K562 (cell line): ENCODE measurements at regions not wholly inside any gene's neighbourhood (a gene's known extent, or its start where the extent isn't known, plus 50 kb on each side); places are given as distances from the start of the nearest gene placed in this dataset.

ENCODE experiments used
- ATAC-seq: fragments of 200-7000 bp; cut with Tn5 transposase; 3 replicates; pipeline ENCODE4 v1.9.1; 2020; ENCODE audit warnings: moderate library complexity
- BruUV-seq: library from RNA; stranded (reverse); fragments of 400-500 nt; replicated peaks from 2 replicates; lab custom pipeline; 2021; lab: Mats Ljungman, UMichigan
- CTCF ChIA-PET: fragments of 300-600 bp; formaldehyde crosslinking; extraction: SDS; loops from one replicate; lab custom pipeline; 2021; ENCODE audit warnings: low intra/inter-chr PET ratio; lab: Yijun Ruan, JAX
- POLR2A ChIA-PET: fragments of 300-600, 350-650 bp; sonication (Branson Sonifier 250); formaldehyde crosslinking; extraction: SDS; loops from one replicate; lab custom pipeline; 2021; ENCODE audit warnings: antibody characterized with exemption, inconsistent platforms; lab: Yijun Ruan, JAX
- DNase-seq, 4 experiments: peaks; one replicate each; pipeline versions ENCODE4 v3.0.0 to v3.0.0-alpha.2; 2011 to 2018; ENCODE audit warnings: low spot score in 3 of 4, mixed read lengths in 3 of 4; ENCODE audit errors: extremely low read depth in 1 of 4
- FAIRE-seq: peaks from 2 replicates; lab custom pipeline; 2011; peaks lifted over from hg19 to GRCh38; lab: Jason Lieb, UNC
- H2AFZ ChIP-seq: 2 replicates; pipeline ENCODE4 v1.6.0; 2011; ENCODE audit warnings: low read depth, low read length, control low read depth, inconsistent platforms
- H3K27ac ChIP-seq: fragments of 200-600 bp; 3 replicates; pipeline ENCODE4 v1.8.0; 2011; ENCODE audit warnings: low read depth, mild to moderate bottlenecking, control low read depth, inconsistent platforms, low read length, moderate library complexity, mixed read lengths; ENCODE audit errors: extremely low read depth
- H3K27me3 ChIP-seq, 2 experiments: fragments of 300-600 bp in 1 of 2; 2 replicates in 1 of 2; 3 replicates in 1 of 2; pipeline versions ENCODE4 v1.6.0 to v1.8.0; 2011; ENCODE audit warnings: inconsistent platforms in 2 of 2, low read length in 2 of 2, mild to moderate bottlenecking in 1 of 2, mixed read lengths in 1 of 2, moderate library complexity in 1 of 2; ENCODE audit not compliant: control insufficient read depth in 2 of 2, insufficient read depth in 2 of 2
- H3K36me3 ChIP-seq: fragments of 300-600 bp; 3 replicates; pipeline ENCODE4 v1.8.0; 2011; ENCODE audit warnings: mild to moderate bottlenecking, low read length, inconsistent platforms; ENCODE audit not compliant: control insufficient read depth, insufficient read depth
- H3K4me1 ChIP-seq, 2 experiments: fragments of 200-600 bp in 1 of 2; replicated peaks in 1 of 2; 2 replicates in 1 of 2; 3 replicates in 1 of 2; pipeline versions ENCODE4 v1.5.1 to v1.8.0; 2011; ENCODE audit warnings: inconsistent platforms in 2 of 2, low read length in 2 of 2, mild to moderate bottlenecking in 1 of 2, mixed read lengths in 1 of 2, moderate library complexity in 1 of 2; ENCODE audit not compliant: control insufficient read depth in 2 of 2, insufficient read depth in 2 of 2
- H3K4me2 ChIP-seq: 2 replicates; pipeline ENCODE4 v1.6.1; 2011; ENCODE audit warnings: low read length, control low read depth, inconsistent platforms, mixed read lengths; ENCODE audit not compliant: insufficient read depth
- H3K4me3 ChIP-seq: fragments of 200-600 bp; sonication (generic), shearing (Covaris generic); 2 replicates; pipeline ENCODE4 v1.5.1; 2016; ENCODE audit warnings: control low read depth, inconsistent platforms
- H3K79me2 ChIP-seq: fragments of 200-600 bp; 3 replicates; pipeline ENCODE4 v1.8.0; 2011; ENCODE audit warnings: low read length, inconsistent platforms; ENCODE audit not compliant: control insufficient read depth, insufficient read depth
- H3K9ac ChIP-seq, 2 experiments: 2 replicates each; pipeline versions ENCODE4 v1.6.0 to v1.6.1; 2011; ENCODE audit warnings: low read depth in 2 of 2, low read length in 2 of 2, control low read depth in 1 of 2, inconsistent platforms in 1 of 2, mild to moderate bottlenecking in 1 of 2, mixed read lengths in 1 of 2; ENCODE audit not compliant: insufficient read depth in 1 of 2
- H3K9me1 ChIP-seq: one replicate; pipeline ENCODE4 v1.6.0; 2011; ENCODE audit warnings: inconsistent platforms, mild to moderate bottlenecking, low read length, moderate library complexity; ENCODE audit not compliant: control insufficient read depth, insufficient read depth
- H3K9me3 ChIP-seq: replicated peaks from 2 replicates; pipeline ENCODE4 v1.5.1; 2011; ENCODE audit warnings: low read depth, low read length, inconsistent platforms; ENCODE audit not compliant: control insufficient read depth, insufficient read depth
- H4K20me1 ChIP-seq: replicated peaks from 2 replicates; pipeline ENCODE4 v1.6.1; 2011; ENCODE audit warnings: low read length, inconsistent platforms, mixed read lengths; ENCODE audit not compliant: control insufficient read depth, insufficient read depth
- COPS2 ChIP-seq: fragments of 450-650 bp; conservative IDR thresholded peaks from 2 replicates; pipeline ENCODE4 v1.6.1; 2016; ENCODE audit warnings: mild to moderate bottlenecking, moderate library complexity
- E2F5 ChIP-seq: sonication (generic); formaldehyde crosslinking; IDR thresholded peaks from 2 replicates; pipeline ENCODE4 v1.8.0; 2022; ENCODE audit warnings: mild to moderate bottlenecking, missing genetic modification reagents
- MAFG ChIP-seq: fragments of 450-650 bp; conservative IDR thresholded peaks from 2 replicates; pipeline ENCODE4 v1.6.1; 2016; ENCODE audit warnings: missing genetic modification characterization, missing compliant biosample characterization
- MAZ ChIP-seq, 2 experiments: fragments of 450-650 bp in 1 of 2; sonication (generic) in 1 of 2; formaldehyde crosslinking; IDR thresholded peaks in 1 of 2; conservative IDR thresholded peaks in 1 of 2; 2 replicates each; pipeline versions ENCODE4 v1.4.0 to v1.5.0; 2020; ENCODE audit warnings: mild to moderate bottlenecking in 1 of 2, missing genetic modification reagents in 1 of 2
- MECOM ChIP-seq: fragments of 250-450 bp; sonication (Bioruptor Pico); IDR thresholded peaks from 2 replicates; pipeline ENCODE4 v1.8.0; 2022; ENCODE audit warnings: inconsistent platforms
- NCOA6 ChIP-seq: fragments of 450-650 bp; IDR thresholded peaks from 2 replicates; pipeline ENCODE4 v1.6.1; 2017; ENCODE audit warnings: mild to moderate bottlenecking
- NFE2 ChIP-seq: IDR thresholded peaks from 2 replicates; pipeline ENCODE4 v1.6.1; 2014; ENCODE audit warnings: antibody characterized with exemption, low read depth
- PURB ChIP-seq: sonication (generic); formaldehyde crosslinking; IDR thresholded peaks from 2 replicates; pipeline ENCODE4 v1.9.0; 2021; ENCODE audit warnings: low read depth, mild to moderate bottlenecking, missing genetic modification reagents
- RBM39 ChIP-seq: fragments of 200-400 bp; formaldehyde crosslinking; optimal IDR thresholded peaks from 2 replicates; pipeline ENCODE3; 2018; ENCODE audit warnings: low read depth, low read length
- SMAD1 ChIP-seq: fragments of 150-350 bp; IDR thresholded peaks from 2 replicates; pipeline ENCODE4 v1.6.1; 2014; ENCODE audit warnings: low read length, low read depth; ENCODE audit not compliant: partially characterized antibody
- SNIP1 ChIP-seq: fragments of 450-650 bp; IDR thresholded peaks from 2 replicates; pipeline ENCODE4 v1.7.1; 2017; ENCODE audit warnings: low read depth, mild to moderate bottlenecking
- USF2 ChIP-seq: sonication (generic); formaldehyde crosslinking; IDR thresholded peaks from 2 replicates; pipeline ENCODE4 v1.5.0; 2020; ENCODE audit warnings: missing genetic modification reagents
- ZBED1 ChIP-seq: IDR thresholded peaks from 2 replicates; pipeline ENCODE4 v1.6.1; 2014
- ZBTB12 ChIP-seq: fragments of 250-450 bp; sonication (Bioruptor Pico); IDR thresholded peaks from 2 replicates; pipeline ENCODE4 v1.4.0; 2020
- WGBS: fragments of 100-300 bp; shearing (Covaris generic); methylation state at CpG from one replicate; pipeline ENCODE4 v1.1.6; 2016; ENCODE audit warnings: low coverage, mixed read lengths; ENCODE audit not compliant: insufficient coverage; ENCODE audit errors: missing lambda C conversion rate; 5-methylcytosine and 5-hydroxymethylcytosine counted together
- in situ Hi-C: fragments of 300-500 bp; cut with MboI; formaldehyde crosslinking; loops from 4 replicates; pipeline ENCODE4 v1.15.0; 2018; ENCODE audit warnings: inconsistent platforms, mixed read lengths
- intact Hi-C: fragments of 100-400 bp; cut with micrococcal nuclease; formaldehyde crosslinking; loops from 2 replicates; pipeline ENCODE4 v1.14.2; 2022

DNA sequence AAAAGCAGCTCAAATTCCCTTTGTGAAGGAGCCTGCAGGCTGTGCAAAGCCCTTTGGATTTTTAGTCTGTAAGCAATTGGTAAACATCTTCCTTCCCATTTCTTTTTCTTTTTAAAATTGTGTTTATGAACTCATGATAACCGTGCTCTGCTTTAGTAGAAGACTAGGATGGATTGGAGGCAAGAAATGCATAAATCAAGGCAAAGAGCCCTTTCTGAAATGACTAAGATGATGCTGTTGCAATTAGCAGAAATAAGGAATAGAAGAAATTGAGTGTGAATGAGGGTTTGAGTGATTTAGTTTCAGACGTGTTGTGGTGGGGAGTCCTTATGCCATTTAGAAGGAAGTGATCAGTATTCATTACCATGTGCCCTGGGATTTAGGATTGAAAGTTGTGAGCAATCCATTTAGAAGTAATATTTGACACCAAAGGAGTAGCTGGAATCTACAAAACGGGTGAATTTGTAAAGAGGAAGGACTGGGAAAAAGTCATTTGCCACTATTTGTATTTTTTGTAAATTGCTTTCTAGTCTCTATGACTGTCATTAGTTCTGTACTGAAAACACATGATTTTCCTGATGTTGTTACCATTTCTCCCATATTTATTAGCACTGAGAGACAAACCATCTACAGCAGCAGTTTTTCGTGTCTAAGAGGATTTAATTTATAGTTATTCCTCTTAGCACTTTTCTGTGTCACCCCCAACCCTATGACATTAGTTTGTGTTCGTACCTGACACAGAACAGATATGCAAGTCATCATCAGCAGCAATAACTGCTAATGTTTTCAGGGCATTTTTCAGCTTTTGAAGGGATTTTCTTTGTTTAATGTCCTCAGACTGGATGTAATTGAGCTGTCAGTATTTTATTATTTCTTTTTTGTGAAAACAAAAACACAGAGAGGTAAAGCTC is 265.0 kb downstream of the UTRN start:
- DNase-seq, result no peak
- Histone ChIP-seq H3K9ac (no peak overlapping the region), H3K9me1 (no peaks in the 10 kb centered on the region), H4K20me1 (no peaks in the 10 kb centered on the region), H3K27me3 (no peaks in the 10 kb centered on the region), H3K4me2 (no peak overlapping the region), H3K4me1 (peaks cover 3 to 10% of the 10 kb centered on the region in 2 experiments; a peak in 4 of 5 replicates), H3K27ac (no peak overlapping the region), H2AFZ (no peak overlapping the region), H3K4me3 (no peak overlapping the region), H3K79me2 (no peaks in the 10 kb centered on the region), H3K36me3 (no peaks in the 10 kb centered on the region), H3K9me3 (no peaks in the 10 kb centered on the region; the same call in 1 of the 2 replicates)
- TF ChIP-seq RBM39, result no peak
- TF ChIP-seq ZBTB12 (CRISPR knock-in tag), result no peak
- TF ChIP-seq MECOM (CRISPR knock-in tag), result no peak
- TF ChIP-seq PURB (CRISPR knock-in tag), result no peak
- no peak for TF ChIP-seq ZBED1
- TF ChIP-seq USF2, result no peak
- peak; percentile 69 for TF ChIP-seq NFE2
- TF ChIP-seq SNIP1, result no peak
- TF ChIP-seq COPS2, result no peak
- TF ChIP-seq MAFG, result peak; percentile 38
- no peak for TF ChIP-seq SMAD1
- TF ChIP-seq MAZ (CRISPR knock-in tag; conservative IDR thresholded peaks at IDR 0.05 in 1 of 2, IDR thresholded peaks at IDR 0.05 in 1 of 2), result no peak
- TF ChIP-seq E2F5 (CRISPR knock-in tag), result no peak
- no peak for TF ChIP-seq NCOA6
- POLR2A ChIA-PET, result no interaction called here
- CTCF ChIA-PET, result no interaction called here
- ATAC-seq, result no peak
- intact Hi-C loops, result loop anchor here (10.0 kb wide), 1 partner anchor 1265 kb away; the partner anchor contains the start of gene FBXO30
- in situ Hi-C loops, result no loop called here
- 38% methylated on average over 5 of the region's 5 CpGs for WGBS
- no TSS peak for BruUV-seq
- no peak for FAIRE-seq
